ENCODE measurements at regions not wholly inside any gene's neighbourhood (a gene's known extent, or its start where the extent isn't known, plus 50 kb on each side); places are given as distances from the start of the nearest gene placed in this dataset.

GRCh38 chr4:124973716-124974115, 261.2 kb upstream of the ANKRD50 start:
- no peak for DNase-seq

- no peak for DNase-seq
Measured at GRCh38 chr4:124970011-124970410, 257.5 kb upstream of the ANKRD50 start.

DNA sequence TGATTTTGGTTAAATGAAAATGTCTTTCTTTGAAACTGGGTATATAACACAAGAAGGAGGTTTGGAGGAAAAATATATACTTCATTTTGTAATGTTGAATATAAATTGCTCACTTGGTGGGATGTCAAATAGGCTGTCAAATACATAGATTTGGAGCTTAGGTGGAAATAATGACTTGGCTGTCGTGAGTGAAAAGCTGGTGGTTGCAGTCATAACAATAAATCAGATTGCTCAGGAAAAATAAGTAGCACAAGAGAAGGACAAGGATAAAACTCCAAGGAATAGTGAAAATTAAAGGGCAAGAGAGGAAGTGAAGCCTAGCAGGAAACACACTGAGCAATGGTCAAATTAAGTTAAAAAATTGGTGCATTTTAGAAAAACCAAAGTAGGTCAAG, 253.0 kb upstream of the ANKRD50 start:
- DNase-seq: no peak

GRCh38 chr4:124964852-124965496, 252.4 kb upstream of the ANKRD50 start:
- no peak for DNase-seq

GRCh38 chr4:124964251-124964650, 251.7 kb upstream of the ANKRD50 start:
- no peak for DNase-seq

GRCh38 chr4:124961138-124961750, 248.7 kb upstream of the ANKRD50 start:
- DNase-seq: no peak

GRCh38 chr4:124958847-124959246, 246.3 kb upstream of the ANKRD50 start:
- DNase-seq: no peak

GRCh38 chr4:124955476-124955875, 242.9 kb upstream of the ANKRD50 start:
- DNase-seq: no peak

DNA sequence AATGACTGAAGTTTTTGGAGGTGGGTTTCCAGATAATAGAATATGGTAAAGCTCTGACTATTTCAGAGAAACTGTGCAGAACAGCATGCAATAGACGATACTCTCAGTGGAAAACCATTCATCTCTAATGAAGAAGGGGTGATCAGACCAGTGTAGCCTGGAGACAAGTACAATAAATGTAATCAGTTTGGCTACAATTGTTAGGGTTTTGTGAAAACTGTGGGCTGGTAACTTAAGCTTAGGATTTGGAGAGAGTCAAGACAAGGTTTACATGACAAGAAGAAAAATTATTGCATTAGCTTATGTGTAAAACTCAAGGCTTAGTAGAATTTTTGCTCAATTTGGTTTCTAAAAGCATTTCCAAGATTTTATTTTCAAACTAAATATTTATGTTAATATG, 241.5 kb upstream of the ANKRD50 start:
- no peak for DNase-seq

DNA sequence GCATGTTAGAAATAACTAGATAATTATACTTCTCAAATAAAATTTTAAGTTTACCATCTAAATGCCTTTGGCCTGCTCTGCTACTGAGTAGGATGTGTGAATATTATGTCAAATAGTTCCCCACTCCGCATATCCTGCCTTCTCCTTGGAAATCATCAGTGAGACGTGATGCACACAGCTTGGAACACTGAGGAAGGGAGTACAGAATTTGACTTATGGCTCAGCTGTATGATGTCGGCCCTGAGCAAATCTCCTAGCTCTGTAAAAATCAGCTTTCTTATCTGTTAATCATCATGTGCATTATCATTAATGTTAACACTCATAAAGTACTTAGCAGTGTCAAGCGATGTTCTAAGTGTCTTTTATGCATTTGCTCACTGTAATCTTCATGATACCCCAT, 241.0 kb upstream of the ANKRD50 start:
- DNase-seq: no peak

- DNase-seq: no peak
Measured at GRCh38 chr4:124953061-124953460, 240.5 kb upstream of the ANKRD50 start.

- no peak for DNase-seq
Measured at GRCh38 chr4:124952601-124953000, 240.1 kb upstream of the ANKRD50 start.

- DNase-seq: no peak
Measured at GRCh38 chr4:124948976-124949597, 236.6 kb upstream of the ANKRD50 start.

DNA sequence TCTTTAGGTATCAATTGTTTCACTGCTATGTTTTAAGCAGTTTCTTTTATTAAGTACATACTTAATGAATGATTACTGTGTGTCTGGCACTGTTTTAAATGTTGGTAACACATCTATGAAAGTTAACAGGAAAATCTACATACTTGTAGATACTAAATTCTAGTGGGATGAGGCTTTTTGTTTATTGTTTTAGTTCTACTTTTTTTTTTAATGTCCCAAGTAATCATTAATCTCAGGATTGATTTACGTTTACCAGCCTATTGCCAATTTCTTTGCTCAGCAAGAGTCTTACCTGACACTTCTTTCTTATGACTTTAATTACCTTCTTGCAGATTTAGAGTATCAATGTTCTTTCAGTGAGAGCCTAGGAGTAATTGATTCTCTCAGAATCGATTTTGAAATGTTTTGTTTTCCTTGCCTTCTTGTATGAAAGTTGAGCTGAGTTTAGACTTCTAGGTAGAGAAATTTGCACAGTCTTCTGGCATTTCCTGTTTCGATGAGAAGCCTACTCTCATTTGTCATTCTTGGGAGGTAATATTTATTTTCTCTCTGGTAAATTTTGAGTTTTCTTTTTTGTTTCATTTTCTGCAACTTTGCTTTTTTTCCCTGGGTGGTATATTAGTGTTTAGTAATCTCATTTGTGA, 235.2 kb upstream of the ANKRD50 start:
- DNase-seq: no peak

GRCh38 chr4:124946696-124947095, 234.2 kb upstream of the ANKRD50 start:
- DNase-seq: no peak

DNA sequence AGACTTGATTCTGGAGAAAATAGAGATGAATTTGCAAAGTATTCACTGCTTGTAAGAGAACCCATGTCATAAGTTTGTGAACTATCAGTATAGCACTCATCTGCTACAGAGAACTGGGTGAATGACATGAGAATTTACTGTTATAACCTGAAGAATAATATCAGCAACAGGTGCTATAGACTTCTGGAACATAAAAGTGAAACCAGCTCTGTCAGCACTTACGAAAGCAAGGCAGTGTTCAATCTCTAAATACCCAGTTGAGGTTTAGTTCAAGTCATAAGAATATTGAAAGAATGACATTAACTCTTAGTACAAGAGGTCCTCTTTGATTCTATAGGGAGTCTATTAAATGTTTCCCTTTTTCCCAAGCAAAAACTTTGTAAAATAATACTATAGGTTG, 232.9 kb upstream of the ANKRD50 start:
- DNase-seq: no peak

DNA sequence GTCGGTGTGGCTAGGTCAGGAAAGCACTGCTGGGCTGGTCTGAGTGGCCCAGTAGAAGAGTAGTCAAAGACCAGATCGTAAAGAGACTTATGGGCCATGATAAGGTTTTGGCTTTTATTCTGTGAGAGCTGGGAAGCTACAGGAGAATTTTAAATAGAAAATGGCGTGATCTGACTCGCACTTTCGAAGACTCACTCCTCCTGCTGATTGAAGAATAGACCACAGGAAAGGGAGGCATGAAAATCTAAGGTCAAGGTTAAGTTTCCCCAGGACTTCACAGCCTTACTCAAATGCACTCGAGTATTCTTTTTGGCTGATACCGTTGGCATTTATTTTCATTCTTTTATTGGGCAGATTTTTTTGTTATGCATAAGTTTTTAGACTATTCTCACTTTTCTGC, 231.4 kb upstream of the ANKRD50 start:
- no peak for DNase-seq

DNA sequence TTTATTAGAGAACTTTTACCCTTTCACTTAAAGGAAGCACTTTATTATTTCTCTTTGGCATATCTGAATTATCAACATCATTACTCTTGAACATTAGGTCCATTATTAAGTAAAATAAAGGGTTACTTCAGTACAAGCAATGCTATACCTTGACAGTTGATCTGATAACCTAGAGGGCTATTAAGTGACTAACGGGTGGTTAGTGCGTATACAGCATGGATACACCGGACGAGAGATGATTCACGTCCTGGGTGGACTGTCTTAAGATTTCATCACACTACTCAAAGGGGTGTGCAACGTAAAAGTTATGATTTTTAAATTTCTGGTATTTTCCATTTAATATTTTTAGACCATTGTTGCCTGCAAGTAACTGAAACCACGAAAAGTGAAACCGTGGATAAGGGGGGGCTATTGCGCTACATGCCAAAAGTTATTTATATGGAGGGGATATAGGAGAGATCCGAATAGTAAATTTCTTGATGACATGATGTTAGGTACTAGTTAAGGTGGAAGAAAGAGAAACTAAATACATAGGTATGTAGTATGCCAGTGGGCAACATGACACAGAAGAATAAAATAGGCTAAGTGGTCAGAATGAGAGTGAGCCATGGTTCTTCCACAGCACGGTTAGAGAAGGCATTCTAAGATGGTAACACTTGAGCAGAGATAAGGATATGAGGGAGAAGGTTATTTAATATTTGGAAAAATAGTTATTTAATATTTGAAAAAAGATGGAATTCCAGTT, 230.8 kb upstream of the ANKRD50 start:
- no peak for DNase-seq

- DNase-seq: no peak
Measured at GRCh38 chr4:124941267-124941666, 228.7 kb upstream of the ANKRD50 start.

DNA sequence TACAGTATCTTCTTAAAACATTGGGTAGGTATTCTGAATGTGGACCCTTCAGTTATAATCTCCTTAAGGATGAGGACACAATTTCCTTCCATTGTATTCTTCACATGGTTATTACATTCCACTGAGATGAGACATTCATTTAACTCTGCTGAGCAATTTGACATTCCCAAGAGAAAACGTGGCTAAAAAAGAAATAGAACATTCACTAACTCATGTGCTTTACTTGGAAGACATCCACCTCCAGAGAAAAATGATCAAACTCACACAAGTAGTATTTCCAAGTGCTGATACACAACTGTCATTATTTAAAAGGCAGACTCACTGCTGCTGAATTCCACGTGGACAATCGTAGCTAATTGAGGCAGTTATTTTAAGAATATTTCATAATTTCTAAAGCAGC, 227.9 kb upstream of the ANKRD50 start:
- no peak for DNase-seq

DNA sequence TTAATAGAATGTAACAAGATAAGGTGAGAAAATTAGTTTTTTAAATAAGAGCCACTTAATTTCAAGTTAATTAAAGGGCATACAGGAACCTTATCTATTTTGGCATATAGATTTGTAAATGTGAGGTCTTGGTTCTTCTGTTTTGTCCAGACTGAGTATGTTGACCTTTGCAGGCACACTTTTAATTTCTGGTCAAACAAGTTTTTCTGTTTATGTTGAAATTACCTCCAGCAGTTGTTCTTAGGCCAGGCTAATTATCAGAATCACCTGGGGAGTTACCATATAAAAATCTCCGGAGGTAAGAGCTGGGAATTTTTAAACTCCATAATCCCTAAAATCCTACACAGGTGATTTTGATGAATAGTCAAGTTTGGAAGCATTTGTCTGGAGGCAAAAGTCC, 227.4 kb upstream of the ANKRD50 start:
- DNase-seq: no peak

DNA sequence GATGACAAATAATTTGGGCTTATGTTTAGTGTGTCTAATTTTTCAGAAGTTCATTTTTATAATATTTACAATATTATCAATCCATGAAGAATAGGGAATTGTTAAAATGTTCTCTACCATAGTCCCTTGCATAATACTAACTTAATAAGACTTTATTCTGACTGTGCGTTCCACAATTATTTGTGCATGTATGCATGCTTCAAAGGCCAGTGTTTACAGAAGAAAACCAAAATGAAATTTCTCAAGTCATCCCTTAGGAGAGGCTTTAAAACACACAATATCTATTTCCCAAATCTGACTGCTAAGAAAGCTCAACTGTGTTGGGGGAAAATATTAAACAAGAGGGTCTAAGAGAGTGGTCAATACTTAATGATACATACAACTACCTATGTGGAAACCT, 226.3 kb upstream of the ANKRD50 start:
- no peak for DNase-seq

GRCh38 chr4:124937993-124938392, 225.5 kb upstream of the ANKRD50 start:
- no peak for DNase-seq

Measured in right forelimb (tissue), 1 donor.